ENCODE measurements at regions not wholly inside any gene's neighbourhood (a gene's known extent, or its start where the extent isn't known, plus 50 kb on each side); places are given as distances from the start of the nearest gene placed in this dataset.

DNA sequence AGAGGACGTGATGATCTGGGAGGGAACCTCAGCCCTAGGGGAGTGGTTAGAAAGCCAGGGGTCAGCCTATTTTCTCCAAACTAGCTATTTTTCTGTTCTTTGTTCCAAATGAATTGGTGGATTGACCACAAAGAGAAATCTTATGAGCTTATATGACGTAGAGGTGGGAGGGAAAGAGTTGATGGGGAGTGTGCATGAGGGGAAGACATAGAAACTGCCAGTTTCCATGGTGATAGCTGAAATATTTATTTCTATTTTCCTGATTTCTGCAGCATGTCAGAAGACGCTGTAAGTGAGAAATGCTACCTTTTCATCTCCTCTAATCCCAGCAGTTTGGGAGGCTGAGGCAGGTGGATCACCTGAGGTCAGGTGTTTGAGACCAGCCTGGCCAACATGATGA lies 51.4 kb upstream of the CISTR start:
- no peak for DNase-seq (ENCODE audit: low read depth in 3 of 3, low spot score in 2 of 3)

DNA sequence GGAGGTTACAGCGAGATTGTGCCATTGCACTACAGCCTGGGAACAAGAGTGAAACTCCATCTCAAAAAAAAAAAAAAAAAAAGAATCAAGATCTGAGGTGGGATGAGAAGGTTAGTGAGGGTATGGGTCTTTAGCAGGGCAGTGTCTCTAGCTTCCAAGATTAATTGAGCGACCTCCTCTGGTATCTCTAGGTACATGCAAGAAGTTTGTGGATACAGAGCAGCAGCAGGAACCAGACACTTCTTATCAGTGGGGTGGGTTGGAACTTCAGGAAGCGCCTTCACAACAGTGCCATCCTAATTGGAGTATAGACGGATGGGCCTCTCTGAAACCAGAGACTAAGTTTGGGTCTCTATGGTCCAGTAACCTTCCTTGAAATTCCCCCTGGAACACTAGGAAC lies 51.9 kb upstream of the CISTR start:
- DNase-seq (ENCODE audit: low read depth in 3 of 3, low spot score in 2 of 3) = no peak

GRCh38 chr12:53804429-53804828 lies 52.6 kb upstream of the CISTR start:
- DNase-seq (ENCODE audit: low read depth in 3 of 3, low spot score in 2 of 3) = no peak

DNA sequence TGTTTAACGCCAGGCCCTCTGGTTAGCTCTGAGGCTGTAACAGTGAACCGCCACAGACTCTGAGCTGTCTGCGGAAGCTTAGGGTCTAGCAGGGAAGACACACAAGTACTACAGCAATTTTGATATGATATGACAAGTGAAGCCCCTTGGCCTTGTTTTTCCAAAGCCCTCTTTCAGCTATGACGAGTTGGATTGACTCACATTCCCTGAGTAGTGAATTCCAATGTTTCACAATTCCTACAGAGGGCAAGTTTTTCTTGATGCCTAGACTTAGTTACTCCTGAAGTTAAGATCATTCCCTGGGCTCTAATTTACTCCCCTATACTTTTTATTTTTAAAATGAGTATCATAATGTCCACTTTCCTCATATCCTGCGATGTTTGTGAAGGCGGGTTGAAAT lies 53.3 kb upstream of the CISTR start:
- no peak for DNase-seq (ENCODE audit: low read depth in 3 of 3, low spot score in 2 of 3)

DNA sequence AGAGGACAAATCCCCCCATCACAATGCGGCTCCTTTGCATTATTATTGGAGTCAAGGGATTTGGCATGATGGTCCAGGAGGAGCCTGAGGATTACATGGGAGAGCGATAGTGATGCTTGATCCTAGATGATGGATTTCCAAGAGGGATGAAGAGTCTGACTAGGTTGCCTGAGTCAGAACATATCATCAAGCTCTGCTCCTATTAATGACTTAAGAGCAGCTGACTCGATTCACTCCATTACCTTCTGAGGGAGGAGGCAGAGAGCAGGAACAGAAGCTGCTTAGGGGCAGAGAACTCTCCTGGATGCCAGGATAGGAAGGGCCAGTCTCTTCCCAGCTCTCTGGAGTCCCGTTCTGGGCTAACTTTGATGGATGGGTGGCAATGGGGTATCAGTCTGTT lies 54.0 kb upstream of the CISTR start:
- DNase-seq (ENCODE audit: low read depth in 3 of 3, low spot score in 2 of 3) = no peak

DNA sequence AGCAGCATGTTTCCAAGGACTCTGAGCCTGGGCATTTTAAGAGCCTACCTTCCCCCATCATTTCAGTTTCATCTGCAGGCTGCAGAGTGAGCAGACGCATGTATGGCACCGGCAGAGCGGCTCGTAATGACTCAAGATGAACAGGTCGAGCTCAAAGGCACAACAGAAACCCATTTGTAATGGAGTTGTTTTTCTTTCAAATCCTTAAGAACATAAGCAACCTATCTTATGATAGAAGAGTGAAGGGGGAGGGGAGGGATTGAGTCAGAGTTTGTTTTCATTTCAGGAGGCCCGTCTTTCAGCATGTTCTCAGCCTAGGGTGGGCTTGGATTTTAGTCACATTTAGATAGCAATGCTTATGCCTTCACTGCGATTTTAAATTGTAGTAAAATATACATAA lies 54.9 kb upstream of the CISTR start:
- no peak for DNase-seq (ENCODE audit: low read depth in 3 of 3, low spot score in 2 of 3)

DNA sequence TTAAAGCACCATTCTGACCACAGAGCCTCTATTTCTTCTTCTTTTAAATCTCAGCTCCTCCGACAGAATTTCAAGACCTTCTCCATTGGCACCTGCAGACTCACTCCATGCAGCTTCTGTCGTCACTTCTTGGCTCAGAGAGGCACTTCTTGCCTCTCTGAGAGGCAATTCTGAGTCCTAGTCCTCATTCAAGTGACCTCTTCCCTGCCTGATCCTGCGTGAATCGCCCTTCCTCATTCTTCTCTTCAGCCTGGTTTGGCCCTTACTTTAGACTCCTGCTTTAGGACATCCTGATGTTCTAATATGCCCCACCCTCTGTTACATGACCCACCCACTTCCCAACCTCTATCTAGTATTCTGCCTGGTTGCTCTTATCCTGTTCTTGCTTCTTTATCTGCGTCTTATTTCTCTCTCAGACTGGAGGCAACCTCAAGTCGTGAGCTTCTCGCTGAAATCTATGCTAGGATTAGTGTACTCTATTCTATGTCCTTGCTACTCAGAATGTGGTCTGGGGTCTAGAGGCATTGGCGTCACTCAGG lies 55.6 kb upstream of the CISTR start:
- DNase-seq (ENCODE audit: low read depth in 3 of 3, low spot score in 2 of 3) = no peak

DNA sequence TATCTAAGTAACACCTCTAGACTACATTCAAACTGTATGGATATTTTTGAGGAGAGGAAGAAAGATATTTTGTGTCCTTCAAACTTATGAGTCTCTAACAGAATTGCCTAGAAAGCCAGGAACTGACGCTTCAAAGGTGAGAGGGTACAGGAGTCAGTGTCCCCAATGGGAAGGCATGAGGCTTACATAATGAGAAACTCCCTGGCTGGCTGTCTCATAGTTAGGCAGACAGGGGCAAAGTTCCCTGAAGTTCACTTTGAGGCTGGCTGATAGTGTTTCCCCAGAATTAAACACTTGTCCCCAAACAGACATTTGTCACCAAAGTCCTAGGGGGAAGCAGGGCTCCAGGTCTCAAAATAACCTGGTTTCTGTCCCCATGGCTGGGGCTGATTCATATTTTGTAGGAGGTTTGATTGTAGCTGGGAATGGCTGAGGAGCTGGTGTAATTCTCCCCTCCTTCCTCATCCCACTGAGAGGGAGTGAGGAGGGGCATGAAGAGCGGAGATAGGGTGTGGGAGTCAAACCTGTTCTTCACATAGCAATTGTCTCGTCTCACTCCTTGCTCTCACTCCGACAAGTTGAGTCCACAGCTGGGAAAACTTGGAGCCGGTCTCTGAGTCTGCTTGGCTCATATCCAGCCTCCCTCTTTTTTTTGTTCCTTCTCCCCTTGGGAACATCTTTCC lies 56.4 kb upstream of the CISTR start:
- DNase-seq (ENCODE audit: low read depth in 3 of 3, low spot score in 2 of 3) = no peak

GRCh38 chr12:53809005-53809404 lies 57.2 kb upstream of the CISTR start:
- DNase-seq (ENCODE audit: low read depth in 3 of 3, low spot score in 2 of 3) = no peak

GRCh38 chr12:53810950-53811349 lies 59.2 kb upstream of the CISTR start:
- no peak for DNase-seq (ENCODE audit: low read depth in 3 of 3, low spot score in 2 of 3)

- peak in 1 of 3 donors; percentile 21 for DNase-seq (ENCODE audit: low read depth in 3 of 3, low spot score in 2 of 3)
These were observed 59.8 kb upstream of the CISTR start for GRCh38 chr12:53811606-53812005.

GRCh38 chr12:53816360-53817020 lies 64.7 kb upstream of the CISTR start:
- no peak for DNase-seq (ENCODE audit: low read depth in 3 of 3, low spot score in 2 of 3)

- no peak for DNase-seq (ENCODE audit: low read depth in 3 of 3, low spot score in 2 of 3)
These were observed 65.2 kb upstream of the CISTR start for GRCh38 chr12:53817021-53817389.

- no peak for DNase-seq (ENCODE audit: low read depth in 3 of 3, low spot score in 2 of 3)
These were observed 68.9 kb upstream of the CISTR start for GRCh38 chr12:53820514-53821306.

DNA sequence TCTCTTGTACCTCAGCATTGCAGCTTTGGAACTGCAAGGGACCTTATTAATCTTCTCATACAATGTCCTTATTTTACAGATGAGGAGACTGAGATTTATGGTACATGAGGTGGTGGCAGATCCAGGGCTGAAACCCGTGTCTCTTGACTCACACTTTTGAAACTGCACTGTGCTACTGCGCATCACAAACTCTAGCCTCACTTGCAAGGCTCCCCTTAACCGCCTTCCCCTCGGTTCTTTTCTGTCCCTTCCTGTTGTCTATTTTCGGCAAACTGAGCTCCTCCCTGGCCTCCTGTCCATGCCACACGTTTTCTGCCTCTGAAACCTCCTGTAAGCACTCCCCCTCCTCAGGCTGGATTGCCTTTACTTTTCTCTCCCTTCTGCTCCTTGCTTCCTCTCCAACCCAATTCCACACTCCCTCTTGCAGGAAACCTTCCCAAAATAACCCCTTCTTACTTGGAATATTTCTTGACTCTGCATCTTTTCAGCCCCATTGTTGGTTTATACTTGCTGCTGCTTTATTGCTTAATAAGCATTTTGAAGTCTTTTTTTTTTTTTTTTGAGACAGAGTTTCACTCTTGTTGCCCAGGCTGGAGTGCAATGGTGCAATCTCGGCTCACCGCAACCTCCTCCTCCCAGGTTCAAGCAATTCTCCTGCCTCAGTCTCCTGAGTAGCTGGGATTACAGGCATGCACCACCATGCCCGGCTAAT lies 72.4 kb upstream of the CISTR start:
- DNase-seq (ENCODE audit: low read depth in 3 of 3, low spot score in 2 of 3) = no peak

- DNase-seq (ENCODE audit: low read depth in 3 of 3, low spot score in 2 of 3) = no peak
These were observed 73.7 kb upstream of the CISTR start for GRCh38 chr12:53825246-53826081.

GRCh38 chr12:53827306-53827705 lies 75.5 kb upstream of the CISTR start:
- no peak for DNase-seq (ENCODE audit: low read depth in 3 of 3, low spot score in 2 of 3)

DNA sequence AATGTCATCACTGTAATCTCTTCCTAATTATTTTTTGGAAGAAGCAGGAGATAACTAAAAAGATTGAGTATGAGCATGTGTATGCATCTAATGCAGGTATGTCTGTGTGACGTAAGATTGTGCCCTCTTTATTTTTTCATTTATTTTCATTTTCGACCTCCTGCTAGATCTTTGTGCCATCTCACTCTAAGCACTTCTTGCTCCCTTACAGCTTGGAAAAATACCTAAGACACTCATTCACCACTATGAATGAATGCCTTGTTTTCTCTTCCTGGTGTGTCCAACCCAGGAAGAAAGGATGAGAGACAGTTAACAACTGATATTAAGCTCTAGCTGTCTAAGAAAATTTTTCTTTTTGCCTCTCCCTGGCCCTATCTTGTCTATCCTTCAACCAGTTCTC lies 76.8 kb upstream of the CISTR start:
- DNase-seq (ENCODE audit: low read depth in 3 of 3, low spot score in 2 of 3) = no peak

- DNase-seq (ENCODE audit: low read depth in 3 of 3, low spot score in 2 of 3) = no peak
These were observed 77.5 kb upstream of the CISTR start for GRCh38 chr12:53829130-53829819.

GRCh38 chr12:53830631-53831030 lies 78.9 kb upstream of the CISTR start:
- DNase-seq (ENCODE audit: low read depth in 3 of 3, low spot score in 2 of 3) = no peak

Data from right renal cortex interstitium (tissue), 3 donors.